ENCODE measurements at regions not wholly inside any gene's neighbourhood (a gene's known extent, or its start where the extent isn't known, plus 50 kb on each side); places are given as distances from the start of the nearest gene placed in this dataset.

GRCh38 chr14:48723841-48724495 is 862.2 kb downstream of the RPS29 start:
- TF ChIP-seq CTCF (IDR thresholded peaks at IDR 0.05; ENCODE audit: low read depth, low read length, missing input control): no peak
- TF ChIP-seq HNF4A (conservative IDR thresholded peaks at IDR 0.05): no peak
- no peak for TF ChIP-seq JUND (IDR thresholded peaks at IDR 0.05)
- TF ChIP-seq GABPA (IDR thresholded peaks at IDR 0.05 in 1 of 2, conservative IDR thresholded peaks at IDR 0.05 in 1 of 2): no peak
- no peak for TF ChIP-seq EGR1 (IDR thresholded peaks at IDR 0.05; ENCODE audit: low read depth in 2 of 2)
- no peak for TF ChIP-seq MAX (IDR thresholded peaks at IDR 0.05)
- TF ChIP-seq REST (IDR thresholded peaks at IDR 0.05): no peak
- no peak for TF ChIP-seq YY1 (IDR thresholded peaks at IDR 0.05)
- TF ChIP-seq TAF1 (conservative IDR thresholded peaks at IDR 0.05): no peak
- no peak for TF ChIP-seq ATF3 (IDR thresholded peaks at IDR 0.05)
